ENCODE measurements at regions not wholly inside any gene's neighbourhood (a gene's known extent, or its start where the extent isn't known, plus 50 kb on each side); places are given as distances from the start of the nearest gene placed in this dataset.

- H3K9me3 ChIP-seq (ENCODE audit: control insufficient read depth, low read depth, low read length) = no peaks in the 10 kb centered on the region
- no peak overlapping the region for H3K4me2 ChIP-seq (ENCODE audit: control insufficient read depth, extremely low read depth, insufficient read depth, low read depth, low read length)
- dilution Hi-C loops (cut with MboI; ENCODE audit: extremely low pct_ligation_motif_present, low sequenced_read_pairs) = no loop called here
- no peak overlapping the region for H3K9ac ChIP-seq (ENCODE audit: control insufficient read depth, extremely low read depth, insufficient read depth, low read length)
- no peak overlapping the region for H2AFZ ChIP-seq (ENCODE audit: control insufficient read depth, low read length)
- no peak for FAIRE-seq
- H3K27me3 ChIP-seq (ENCODE audit: control insufficient read depth, extremely low read depth, insufficient read depth, low read length) = peaks cover 6% of the 10 kb centered on the region
- peaks cover 19% of the 10 kb centered on the region for H4K20me1 ChIP-seq (ENCODE audit: control insufficient read depth, extremely low read depth, insufficient read depth, low read length)
- H3K36me3 ChIP-seq (ENCODE audit: control insufficient read depth in 2 of 2, extremely low read depth in 1 of 2, insufficient read depth in 2 of 2, low read length in 2 of 2) = peaks cover 0 to 4% of the 10 kb centered on the region in 2 experiments
- no peak for TF ChIP-seq CTCF (optimal IDR thresholded peaks at IDR 0.05 in 1 of 3, IDR thresholded peaks at IDR 0.05 in 1 of 3, conservative IDR thresholded peaks at IDR 0.05 in 1 of 3; ENCODE audit: extremely low read depth in 1 of 3, insufficient read depth in 2 of 3, low read length in 3 of 3)
- TF ChIP-seq EZH2 (IDR thresholded peaks at IDR 0.05; ENCODE audit: low read length) = no peak
- H3K79me2 ChIP-seq (ENCODE audit: control insufficient read depth, insufficient read depth, low read length) = no peaks in the 10 kb centered on the region
- peaks cover 11% of the 10 kb centered on the region for H3K4me1 ChIP-seq (ENCODE audit: control insufficient read depth, extremely low read depth, insufficient read depth, low read length)
- H3K9me1 ChIP-seq (ENCODE audit: control insufficient read depth, extremely low read depth, insufficient read depth, low read length) = no peaks in the 10 kb centered on the region
- no peak overlapping the region for H3K4me3 ChIP-seq (ENCODE audit: control insufficient read depth in 2 of 3, extremely low read depth in 1 of 3, insufficient read depth in 2 of 3, low read depth in 1 of 3, low read length in 3 of 3)
- H3K27ac ChIP-seq (ENCODE audit: control insufficient read depth, insufficient read depth, low read length) = no peak overlapping the region
- DNase-seq (ENCODE audit: low read depth, low spot score) = no peak
Observed at GRCh38 chr14:95464103-95464502, 52.3 kb downstream of the SYNE3 start.

GRCh38 chr14:95463171-95463901 is 53.1 kb downstream of the SYNE3 start:
- FAIRE-seq = no peak
- Histone ChIP-seq H3K36me3 (ENCODE audit: control insufficient read depth in 2 of 2, extremely low read depth in 1 of 2, insufficient read depth in 2 of 2, low read length in 2 of 2) (peaks cover 0 to 4% of the 10 kb centered on the region in 2 experiments), H3K79me2 (ENCODE audit: control insufficient read depth, insufficient read depth, low read length) (no peaks in the 10 kb centered on the region), H3K4me3 (ENCODE audit: control insufficient read depth in 2 of 3, extremely low read depth in 1 of 3, insufficient read depth in 2 of 3, low read depth in 1 of 3, low read length in 3 of 3) (no peak overlapping the region), H3K27me3 (ENCODE audit: control insufficient read depth, extremely low read depth, insufficient read depth, low read length) (peaks cover 6% of the 10 kb centered on the region), H3K9me1 (ENCODE audit: control insufficient read depth, extremely low read depth, insufficient read depth, low read length) (no peaks in the 10 kb centered on the region), H3K9ac (ENCODE audit: control insufficient read depth, extremely low read depth, insufficient read depth, low read length) (no peak overlapping the region), H3K4me2 (ENCODE audit: control insufficient read depth, extremely low read depth, insufficient read depth, low read depth, low read length) (no peak overlapping the region), H3K9me3 (ENCODE audit: control insufficient read depth, low read depth, low read length) (no peaks in the 10 kb centered on the region), H2AFZ (ENCODE audit: control insufficient read depth, low read length) (no peak overlapping the region), H3K27ac (ENCODE audit: control insufficient read depth, insufficient read depth, low read length) (no peak overlapping the region), H4K20me1 (ENCODE audit: control insufficient read depth, extremely low read depth, insufficient read depth, low read length) (peaks cover 19% of the 10 kb centered on the region), H3K4me1 (ENCODE audit: control insufficient read depth, extremely low read depth, insufficient read depth, low read length) (peaks cover 11% of the 10 kb centered on the region)
- dilution Hi-C loops (cut with MboI; ENCODE audit: extremely low pct_ligation_motif_present, low sequenced_read_pairs) = no loop called here
- DNase-seq (ENCODE audit: low read depth, low spot score) = no peak
- TF ChIP-seq EZH2 (IDR thresholded peaks at IDR 0.05; ENCODE audit: low read length) (no peak), CTCF (optimal IDR thresholded peaks at IDR 0.05 in 1 of 3, IDR thresholded peaks at IDR 0.05 in 1 of 3, conservative IDR thresholded peaks at IDR 0.05 in 1 of 3; ENCODE audit: extremely low read depth in 1 of 3, insufficient read depth in 2 of 3, low read length in 3 of 3) (no peak)

All from keratinocyte (primary cell).